ENCODE measurements at regions not wholly inside any gene's neighbourhood (a gene's known extent, or its start where the extent isn't known, plus 50 kb on each side); places are given as distances from the start of the nearest gene placed in this dataset.

DNA sequence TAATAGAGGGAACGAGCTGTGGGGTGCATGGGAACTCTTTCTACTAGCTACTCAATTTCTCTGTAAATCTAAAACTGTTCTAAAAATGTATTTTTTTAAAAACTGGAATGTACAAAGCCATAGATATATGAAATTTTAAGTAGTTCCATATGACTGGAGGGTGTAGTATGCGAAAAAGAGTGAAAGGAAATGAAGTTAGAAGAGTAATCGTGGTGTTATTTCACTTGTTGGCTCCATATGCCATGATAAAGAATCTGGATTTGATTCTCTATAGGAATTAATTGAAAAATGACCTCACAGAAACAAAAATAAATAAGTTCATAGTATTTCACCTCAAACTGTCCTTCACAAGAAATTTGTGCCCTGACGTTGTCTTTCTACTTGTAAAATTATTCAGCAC is 500.2 kb downstream of the TENT5A start:
- Histone ChIP-seq H3K4me2 (no peak overlapping the region), H3K9me3 (no peaks in the 10 kb centered on the region), H3K4me1 (no peaks in the 10 kb centered on the region), H3K27ac (no peak overlapping the region), H3K4me3 (no peak overlapping the region)
- WGBS (ENCODE audit: missing lambda C conversion rate) = 22% methylated on average over 4 of the region's 4 CpGs
- TF ChIP-seq JUN (IDR thresholded peaks at IDR 0.05) = no peak
- TF ChIP-seq TFCP2L1 (CRISPR knock-in tag; IDR thresholded peaks at IDR 0.05) = no peak
- no peak for TF ChIP-seq ELK1 (IDR thresholded peaks at IDR 0.05; ENCODE audit: low read depth, low read length)
- no peak for TF ChIP-seq HDAC2 (IDR thresholded peaks at IDR 0.05)
- no peak for TF ChIP-seq NPAS2 (CRISPR knock-in tag; IDR thresholded peaks at IDR 0.05; ENCODE audit: borderline replicate concordance)
- TF ChIP-seq ZSCAN20 (CRISPR knock-in tag; IDR thresholded peaks at IDR 0.05) = no peak
- TF ChIP-seq GATA3 (IDR thresholded peaks at IDR 0.05; ENCODE audit: borderline replicate concordance) = no peak
- TF ChIP-seq RNF2 (IDR thresholded peaks at IDR 0.05; ENCODE audit: borderline replicate concordance, low read depth) = no peak
- no peak for TF ChIP-seq RCOR1 (IDR thresholded peaks at IDR 0.05; ENCODE audit: low read depth, low read length)
- TF ChIP-seq CHD4 (IDR thresholded peaks at IDR 0.05; ENCODE audit: borderline replicate concordance) = no peak
- no peak for TF ChIP-seq BCL3 (IDR thresholded peaks at IDR 0.05)
- no peak for TF ChIP-seq POLR2AphosphoS2 (conservative IDR thresholded peaks at IDR 0.05; ENCODE audit: low read length)
- TF ChIP-seq, protein P1, sequence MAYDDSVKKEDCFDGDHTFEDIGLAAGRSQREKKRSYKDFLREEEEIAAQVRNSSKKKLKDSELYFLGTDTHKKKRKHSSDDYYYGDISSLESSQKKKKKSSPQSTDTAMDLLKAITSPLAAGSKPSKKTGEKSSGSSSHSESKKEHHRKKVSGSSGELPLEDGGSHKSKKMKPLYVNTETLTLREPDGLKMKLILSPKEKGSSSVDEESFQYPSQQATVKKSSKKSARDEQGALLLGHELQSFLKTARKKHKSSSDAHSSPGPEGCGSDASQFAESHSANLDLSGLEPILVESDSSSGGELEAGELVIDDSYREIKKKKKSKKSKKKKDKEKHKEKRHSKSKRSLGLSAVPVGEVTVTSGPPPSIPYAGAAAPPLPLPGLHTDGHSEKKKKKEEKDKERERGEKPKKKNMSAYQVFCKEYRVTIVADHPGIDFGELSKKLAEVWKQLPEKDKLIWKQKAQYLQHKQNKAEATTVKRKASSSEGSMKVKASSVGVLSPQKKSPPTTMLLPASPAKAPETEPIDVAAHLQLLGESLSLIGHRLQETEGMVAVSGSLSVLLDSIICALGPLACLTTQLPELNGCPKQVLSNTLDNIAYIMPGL (CRISPR knock-in tag; IDR thresholded peaks at IDR 0.05; ENCODE audit: borderline replicate concordance) = no peak
- no peak for TF ChIP-seq KDM1A (IDR thresholded peaks at IDR 0.05; ENCODE audit: low read depth)
- no peak for TF ChIP-seq JUNB (IDR thresholded peaks at IDR 0.05)
- no peak for TF ChIP-seq ZC3H11A (IDR thresholded peaks at IDR 0.05)
- no peak for TF ChIP-seq BHLHE40 (IDR thresholded peaks at IDR 0.05; ENCODE audit: low read depth, low read length)
- TF ChIP-seq SMC3 (IDR thresholded peaks at IDR 0.05) = no peak
- ATAC-seq (no peak), FAIRE-seq (no peak), DNase-seq (ENCODE audit: low read depth in 1 of 2, low spot score in 1 of 2) (no peak)
- CTCF ChIA-PET = no interaction called here
- POLR2A ChIA-PET = no interaction called here

- ChIA-PET CTCF (no interaction called here), POLR2A (no interaction called here)
- Histone ChIP-seq H3K4me1 (no peaks in the 10 kb centered on the region), H3K9me3 (no peaks in the 10 kb centered on the region), H3K4me3 (no peak overlapping the region), H3K4me2 (no peak overlapping the region), H3K27ac (no peak overlapping the region)
- 29% methylated on average over 2 of the region's 2 CpGs for WGBS (ENCODE audit: missing lambda C conversion rate)
- TF ChIP-seq HES2 (IDR thresholded peaks at IDR 0.05) (no peak), RAD21 (conservative IDR thresholded peaks at IDR 0.05 in 1 of 2, IDR thresholded peaks at IDR 0.05 in 1 of 2) (no peak), ESRRA (IDR thresholded peaks at IDR 0.05; ENCODE audit: borderline replicate concordance, low read length) (no peak), NR3C1 (IDR thresholded peaks at IDR 0.05) (no peak), RFX5 (IDR thresholded peaks at IDR 0.05) (no peak), GATA3 (IDR thresholded peaks at IDR 0.05; ENCODE audit: borderline replicate concordance) (no peak), RCOR1 (IDR thresholded peaks at IDR 0.05; ENCODE audit: low read depth, low read length) (no peak), FOSL2 (IDR thresholded peaks at IDR 0.05) (no peak), FOSL2 (CRISPR knock-in tag; IDR thresholded peaks at IDR 0.05) (no peak), CEBPB (IDR thresholded peaks at IDR 0.05) (no peak), POLR2AphosphoS2 (conservative IDR thresholded peaks at IDR 0.05; ENCODE audit: low read length) (no peak), TFCP2L1 (CRISPR knock-in tag; IDR thresholded peaks at IDR 0.05) (no peak), HOXB13 (CRISPR knock-in tag; IDR thresholded peaks at IDR 0.05; ENCODE audit: low read depth) (no peak), ZC3H11A (IDR thresholded peaks at IDR 0.05) (no peak), CHD4 (IDR thresholded peaks at IDR 0.05; ENCODE audit: borderline replicate concordance) (no peak), TP53 (CRISPR knock-in tag; IDR thresholded peaks at IDR 0.05) (no peak)
- TF ChIP-seq, protein P2, sequence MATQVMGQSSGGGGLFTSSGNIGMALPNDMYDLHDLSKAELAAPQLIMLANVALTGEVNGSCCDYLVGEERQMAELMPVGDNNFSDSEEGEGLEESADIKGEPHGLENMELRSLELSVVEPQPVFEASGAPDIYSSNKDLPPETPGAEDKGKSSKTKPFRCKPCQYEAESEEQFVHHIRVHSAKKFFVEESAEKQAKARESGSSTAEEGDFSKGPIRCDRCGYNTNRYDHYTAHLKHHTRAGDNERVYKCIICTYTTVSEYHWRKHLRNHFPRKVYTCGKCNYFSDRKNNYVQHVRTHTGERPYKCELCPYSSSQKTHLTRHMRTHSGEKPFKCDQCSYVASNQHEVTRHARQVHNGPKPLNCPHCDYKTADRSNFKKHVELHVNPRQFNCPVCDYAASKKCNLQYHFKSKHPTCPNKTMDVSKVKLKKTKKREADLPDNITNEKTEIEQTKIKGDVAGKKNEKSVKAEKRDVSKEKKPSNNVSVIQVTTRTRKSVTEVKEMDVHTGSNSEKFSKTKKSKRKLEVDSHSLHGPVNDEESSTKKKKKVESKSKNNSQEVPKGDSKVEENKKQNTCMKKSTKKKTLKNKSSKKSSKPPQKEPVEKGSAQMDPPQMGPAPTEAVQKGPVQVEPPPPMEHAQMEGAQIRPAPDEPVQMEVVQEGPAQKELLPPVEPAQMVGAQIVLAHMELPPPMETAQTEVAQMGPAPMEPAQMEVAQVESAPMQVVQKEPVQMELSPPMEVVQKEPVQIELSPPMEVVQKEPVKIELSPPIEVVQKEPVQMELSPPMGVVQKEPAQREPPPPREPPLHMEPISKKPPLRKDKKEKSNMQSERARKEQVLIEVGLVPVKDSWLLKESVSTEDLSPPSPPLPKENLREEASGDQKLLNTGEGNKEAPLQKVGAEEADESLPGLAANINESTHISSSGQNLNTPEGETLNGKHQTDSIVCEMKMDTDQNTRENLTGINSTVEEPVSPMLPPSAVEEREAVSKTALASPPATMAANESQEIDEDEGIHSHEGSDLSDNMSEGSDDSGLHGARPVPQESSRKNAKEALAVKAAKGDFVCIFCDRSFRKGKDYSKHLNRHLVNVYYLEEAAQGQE (IDR thresholded peaks at IDR 0.05) = no peak
- TF ChIP-seq, protein P3, sequence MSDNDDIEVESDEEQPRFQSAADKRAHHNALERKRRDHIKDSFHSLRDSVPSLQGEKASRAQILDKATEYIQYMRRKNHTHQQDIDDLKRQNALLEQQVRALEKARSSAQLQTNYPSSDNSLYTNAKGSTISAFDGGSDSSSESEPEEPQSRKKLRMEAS (IDR thresholded peaks at IDR 0.05) = no peak
- DNase-seq (ENCODE audit: low read depth in 1 of 2, low spot score in 1 of 2) (no peak), ATAC-seq (no peak), FAIRE-seq (no peak)
Measured at GRCh38 chr6:81246200-81246599, 506.3 kb downstream of the TENT5A start.
